Nephron (organoid): ENCODE measurements at regions not wholly inside any gene's neighbourhood (a gene's known extent, or its start where the extent isn't known, plus 50 kb on each side); places are given as distances from the start of the nearest gene placed in this dataset.
"Not testable (repeated sequence)": the region's sequence is repeated elsewhere in the genome, so short reads cannot be mapped to it uniquely, and the experiment has no call there.

Experiments used
- H3K27ac Mint-ChIP-seq, 3 experiments: 2 replicates each; pipeline ENCODE4 v1.8.0; 2020; ENCODE audit warnings: mixed read lengths in 3 of 3, mild to moderate bottlenecking in 2 of 3, moderate library complexity in 1 of 3
- H3K27me3 Mint-ChIP-seq: 2 replicates; pipeline ENCODE4 v1.8.0; 2021; ENCODE audit warnings: low read depth, mild to moderate bottlenecking, moderate library complexity, mixed read lengths
- H3K36me3 Mint-ChIP-seq: 2 replicates; pipeline ENCODE4 v1.8.0; 2020; ENCODE audit warnings: low read depth, mixed read lengths
- H3K4me1 Mint-ChIP-seq: 2 replicates; pipeline ENCODE4 v1.8.0; 2020; ENCODE audit warnings: mixed read lengths
- H3K4me3 Mint-ChIP-seq, 3 experiments: 2 replicates each; pipeline ENCODE4 v1.8.0; 2020; ENCODE audit warnings: mild to moderate bottlenecking in 3 of 3, mixed read lengths in 3 of 3, moderate library complexity in 2 of 3
- H3K9me3 Mint-ChIP-seq: 2 replicates; pipeline ENCODE4 v1.8.0; 2020; ENCODE audit warnings: mixed read lengths
- TF ChIP-seq, protein P1 (sequence below), 3 experiments: fragments of 200-600 bp; sonication (generic); IDR thresholded peaks; one replicate each; pipeline ENCODE4 v1.5.0; 2021; ENCODE audit warnings: antibody characterized with exemption in 3 of 3; ENCODE audit not compliant: unreplicated experiment in 3 of 3

DNA sequence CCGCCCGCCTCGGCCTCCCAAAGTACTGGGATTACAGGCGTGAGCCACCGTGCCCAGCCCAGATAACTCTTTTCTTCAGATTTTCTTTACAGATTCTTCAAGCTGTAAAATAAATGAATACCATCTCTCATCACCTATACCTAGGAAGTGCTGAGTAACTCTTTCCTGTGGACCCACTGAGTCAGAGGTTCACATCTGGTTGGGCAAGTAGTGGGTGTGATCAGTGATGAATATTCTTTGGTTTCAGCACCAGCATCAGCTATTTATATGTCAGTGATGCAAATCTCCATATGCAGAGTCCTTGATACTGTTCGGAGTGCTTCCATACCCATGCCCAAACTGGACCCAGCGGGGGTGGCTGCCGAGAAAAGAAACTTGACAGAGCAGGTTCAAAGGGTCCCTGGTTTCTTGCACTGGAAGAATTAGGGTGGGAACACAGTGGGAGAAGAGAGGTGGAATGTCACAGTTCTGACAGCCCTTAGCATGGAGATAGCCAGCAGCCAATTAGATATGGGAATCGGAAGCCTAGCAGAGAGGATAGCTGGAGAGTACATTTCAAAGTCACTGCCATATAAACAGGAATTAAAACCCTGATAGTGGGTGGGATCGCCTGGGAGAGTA is 64.9 kb upstream of the DDR1 start:
- Mint-ChIP-seq H3K27ac (no peak overlapping the region), H3K36me3 (no peaks in the 10 kb centered on the region), H3K4me3 (no peak overlapping the region), H3K4me1 (peaks cover 14% of the 10 kb centered on the region), H3K9me3 (no peaks in the 10 kb centered on the region), H3K27me3 (no peaks in the 10 kb centered on the region)
- TF ChIP-seq, protein P1, sequence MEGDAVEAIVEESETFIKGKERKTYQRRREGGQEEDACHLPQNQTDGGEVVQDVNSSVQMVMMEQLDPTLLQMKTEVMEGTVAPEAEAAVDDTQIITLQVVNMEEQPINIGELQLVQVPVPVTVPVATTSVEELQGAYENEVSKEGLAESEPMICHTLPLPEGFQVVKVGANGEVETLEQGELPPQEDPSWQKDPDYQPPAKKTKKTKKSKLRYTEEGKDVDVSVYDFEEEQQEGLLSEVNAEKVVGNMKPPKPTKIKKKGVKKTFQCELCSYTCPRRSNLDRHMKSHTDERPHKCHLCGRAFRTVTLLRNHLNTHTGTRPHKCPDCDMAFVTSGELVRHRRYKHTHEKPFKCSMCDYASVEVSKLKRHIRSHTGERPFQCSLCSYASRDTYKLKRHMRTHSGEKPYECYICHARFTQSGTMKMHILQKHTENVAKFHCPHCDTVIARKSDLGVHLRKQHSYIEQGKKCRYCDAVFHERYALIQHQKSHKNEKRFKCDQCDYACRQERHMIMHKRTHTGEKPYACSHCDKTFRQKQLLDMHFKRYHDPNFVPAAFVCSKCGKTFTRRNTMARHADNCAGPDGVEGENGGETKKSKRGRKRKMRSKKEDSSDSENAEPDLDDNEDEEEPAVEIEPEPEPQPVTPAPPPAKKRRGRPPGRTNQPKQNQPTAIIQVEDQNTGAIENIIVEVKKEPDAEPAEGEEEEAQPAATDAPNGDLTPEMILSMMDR (IDR thresholded peaks at IDR 0.05; ENCODE audit: unreplicated experiment in 3 of 3) = no peak

DNA sequence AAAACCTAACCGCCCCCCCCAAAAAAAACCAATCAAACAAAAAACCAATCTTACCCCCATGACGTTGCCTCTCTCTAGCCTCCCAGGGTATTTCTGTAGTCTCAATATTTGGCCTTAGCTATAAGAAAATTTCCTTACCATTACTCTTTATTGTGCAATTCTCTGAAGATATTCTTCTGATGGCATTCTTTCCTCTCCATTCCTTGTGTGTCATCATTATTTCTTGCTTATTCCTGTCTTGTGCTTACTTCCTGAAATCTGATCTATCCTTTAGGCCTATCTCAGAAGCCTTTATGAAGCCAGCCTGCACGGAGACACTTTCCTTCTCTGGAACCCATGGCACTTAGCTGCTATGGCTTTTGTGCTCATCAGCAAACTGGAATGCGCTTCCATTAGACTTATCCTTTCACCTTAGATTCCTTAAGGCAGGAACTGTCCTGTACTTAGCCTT is 65.9 kb upstream of the DDR1 start:
- Mint-ChIP-seq H3K27ac (peak overlapping the region; percentile 44 to 74 (median 68)), H3K4me3 (no peak overlapping the region), H3K9me3 (no peaks in the 10 kb centered on the region), H3K4me1 (peaks cover 17% of the 10 kb centered on the region), H3K36me3 (no peaks in the 10 kb centered on the region), H3K27me3 (peaks cover 3% of the 10 kb centered on the region)
- TF ChIP-seq, protein P1 (IDR thresholded peaks at IDR 0.05; ENCODE audit: unreplicated experiment in 3 of 3) = no peak

DNA sequence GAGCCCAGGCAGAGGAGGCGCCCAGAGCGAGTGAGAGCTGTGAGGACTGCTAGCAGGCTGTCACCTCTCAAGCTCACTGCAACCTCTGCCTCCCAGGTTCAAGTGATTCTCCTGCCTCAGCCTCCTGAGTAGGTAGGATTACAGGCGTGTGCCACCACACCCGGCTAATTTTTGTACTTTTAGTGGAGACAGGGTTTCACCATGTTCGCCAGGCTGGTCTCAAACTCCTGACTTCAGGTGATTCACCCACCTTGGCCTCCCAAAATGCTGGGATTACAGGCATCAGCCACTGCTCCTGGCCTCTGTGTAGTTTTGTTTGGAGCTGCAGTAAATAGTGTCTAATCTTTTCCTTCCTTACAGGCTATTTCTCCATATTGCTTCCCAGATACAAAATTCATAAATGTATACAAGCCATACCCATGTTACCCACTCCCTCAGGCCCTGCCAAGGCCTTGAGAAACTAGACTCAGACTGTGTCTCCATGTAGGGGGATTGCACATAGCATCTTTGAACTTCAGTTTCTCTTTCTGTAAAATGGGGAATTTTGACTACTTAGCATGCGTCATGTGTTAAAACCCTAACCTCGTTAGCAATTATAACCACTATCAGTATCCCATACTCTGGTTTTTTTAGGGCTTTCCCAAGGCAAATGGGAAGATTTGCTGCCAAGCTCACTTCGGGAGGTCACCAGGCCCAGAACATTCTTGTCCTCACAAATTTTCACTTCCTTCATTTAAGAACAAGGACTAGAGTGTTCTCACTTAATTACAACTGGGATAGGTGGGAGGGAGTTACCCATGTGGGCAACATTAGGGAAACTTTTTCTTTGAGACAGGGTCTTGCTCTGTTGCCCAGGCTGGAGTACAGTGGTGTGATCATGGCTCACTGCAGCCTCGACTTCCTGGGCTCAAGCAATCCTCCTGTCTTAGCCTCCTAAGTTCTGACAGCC is 67.3 kb upstream of the DDR1 start:
- Mint-ChIP-seq H3K4me1 (peaks cover 17% of the 10 kb centered on the region), H3K36me3 (no peaks in the 10 kb centered on the region), H3K9me3 (no peaks in the 10 kb centered on the region), H3K27me3 (peaks cover 3% of the 10 kb centered on the region), H3K4me3 (no peak overlapping the region), H3K27ac (peak overlapping the region in 2 of 3 experiments; percentile 44 to 69)
- TF ChIP-seq, protein P1 (IDR thresholded peaks at IDR 0.05; ENCODE audit: unreplicated experiment in 3 of 3) = no peak

DNA sequence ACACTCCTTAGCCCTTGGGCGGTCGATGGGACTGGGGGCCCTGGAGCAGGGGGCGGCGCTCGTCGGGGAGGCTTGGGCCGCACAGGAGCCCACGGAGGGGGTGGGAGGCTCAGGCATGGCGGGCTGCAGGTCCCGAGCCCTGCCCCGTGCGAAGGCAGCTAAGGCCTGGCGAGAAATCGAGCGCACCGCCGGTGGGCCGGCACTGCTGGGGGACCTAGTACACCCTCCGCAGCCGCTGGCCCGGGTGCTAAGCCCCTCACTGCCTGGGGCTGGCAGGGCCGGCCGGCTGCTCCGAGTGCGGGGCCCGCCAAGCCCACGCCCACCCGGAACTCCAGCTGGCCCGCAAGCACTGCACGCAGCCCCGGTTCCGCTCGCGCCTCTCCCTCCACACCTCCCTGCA is 68.0 kb upstream of the DDR1 start:
- H3K27ac Mint-ChIP-seq = not testable (repeated sequence)

DNA sequence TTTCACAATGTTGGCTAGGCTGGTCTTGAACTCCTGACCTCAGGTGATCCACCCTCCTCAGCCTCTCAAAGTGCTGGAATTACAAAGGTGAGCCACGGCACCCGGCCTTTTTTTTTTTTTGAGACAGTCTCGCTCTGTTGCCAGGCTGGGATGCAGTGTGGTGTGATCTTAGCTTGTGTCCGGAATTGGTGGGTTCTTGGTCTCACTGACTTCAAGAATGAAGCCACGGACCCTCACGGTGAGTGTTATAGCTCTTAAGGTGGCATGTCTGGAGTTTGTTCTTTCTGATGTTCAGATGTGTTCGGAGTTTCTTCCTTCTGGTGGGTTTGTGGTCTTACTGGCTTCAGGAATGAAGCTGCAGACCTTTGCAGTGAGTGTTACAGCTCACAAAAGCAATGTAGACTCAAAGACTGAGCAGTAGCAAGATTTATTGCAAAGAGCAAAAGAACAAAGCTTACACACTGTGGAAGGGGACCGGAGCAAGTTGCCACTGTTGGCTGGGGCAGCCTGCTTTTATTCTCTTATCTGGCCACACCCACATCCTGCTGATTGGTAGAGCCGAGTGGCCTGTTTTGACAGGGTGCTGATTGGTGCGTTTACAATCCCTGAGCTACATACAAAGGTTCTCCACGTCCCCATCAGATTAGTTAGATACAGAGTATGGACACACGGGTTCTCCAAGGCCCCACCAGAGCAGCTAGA is 69.1 kb upstream of the DDR1 start:
- not testable (repeated sequence) for H3K36me3 Mint-ChIP-seq, H3K27ac Mint-ChIP-seq, H3K4me3 Mint-ChIP-seq, H3K27me3 Mint-ChIP-seq, H3K9me3 Mint-ChIP-seq
- peaks cover 17% of the 10 kb centered on the region for H3K4me1 Mint-ChIP-seq

More for the DNA sequence above, 68.0 kb upstream of the DDR1 start:
- not testable (repeated sequence) for H3K4me3 Mint-ChIP-seq, H3K9me3 Mint-ChIP-seq, H3K27me3 Mint-ChIP-seq, H3K36me3 Mint-ChIP-seq
- H3K4me1 Mint-ChIP-seq = peaks cover 17% of the 10 kb centered on the region

DNA sequence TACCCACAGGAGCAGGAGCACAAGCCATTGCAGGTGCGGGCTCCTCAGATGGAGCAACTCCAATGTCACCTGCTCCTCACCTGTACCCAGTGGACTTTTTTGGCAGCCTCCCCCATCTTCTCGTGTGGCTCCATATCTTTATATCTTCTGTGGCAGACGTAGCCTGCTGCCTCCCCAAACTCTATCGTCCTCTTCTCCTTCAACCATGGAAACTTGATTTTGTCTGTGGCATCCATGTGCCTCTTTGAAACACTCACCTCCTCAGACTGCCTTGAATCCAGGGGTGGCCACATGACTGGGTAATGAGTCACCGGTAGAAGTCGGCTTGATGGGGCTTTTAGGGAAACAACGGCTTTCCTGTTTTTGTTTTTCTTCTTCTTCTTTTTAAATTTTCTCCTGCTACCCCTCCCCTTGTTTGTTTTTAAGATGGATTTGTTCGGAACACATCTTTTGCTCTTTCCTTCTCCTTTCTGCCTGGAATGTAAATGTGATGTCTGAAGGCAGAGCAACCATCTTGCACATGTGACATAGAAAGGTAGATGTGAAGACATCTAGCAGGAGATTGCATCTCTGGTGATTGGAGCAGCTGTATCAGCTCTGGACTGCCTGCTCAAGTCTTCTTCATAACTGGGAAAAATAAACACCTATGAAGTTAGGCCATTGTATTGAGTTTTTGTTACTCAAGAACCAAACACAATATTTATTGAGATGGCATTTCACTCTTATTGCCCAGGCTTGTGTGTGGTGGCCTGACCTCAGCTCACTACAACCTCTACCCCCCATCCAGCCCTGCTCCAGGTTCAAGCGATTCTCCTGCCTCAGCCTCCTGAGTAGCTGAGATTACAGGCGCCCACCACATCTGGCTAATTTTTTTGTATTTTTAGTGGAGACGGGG is 69.9 kb upstream of the DDR1 start:
- Mint-ChIP-seq H3K27ac (peak overlapping the region in 1 of 3 experiments; percentile 10), H3K4me1 (peaks cover 17% of the 10 kb centered on the region), H3K27me3 (peaks cover 9% of the 10 kb centered on the region), H3K4me3 (no peak overlapping the region), H3K9me3 (no peaks in the 10 kb centered on the region), H3K36me3 (no peaks in the 10 kb centered on the region)
- TF ChIP-seq, protein P1 (IDR thresholded peaks at IDR 0.05; ENCODE audit: unreplicated experiment in 3 of 3) = no peak
